WERI-Rb-1 (cell line): ENCODE measurements at regions not wholly inside any gene's neighbourhood (a gene's known extent, or its start where the extent isn't known, plus 50 kb on each side); places are given as distances from the start of the nearest gene placed in this dataset.
"Not testable (repeated sequence)": the region's sequence is repeated elsewhere in the genome, so short reads cannot be mapped to it uniquely, and the experiment has no call there.

Source experiments
- DNase-seq: peaks from one replicate; pipeline ENCODE4 v3.0.0-alpha.2; 2020
- H3K27ac ChIP-seq: fragments of 250-450 bp; sonication (Bioruptor Pico); 2 replicates; pipeline ENCODE4 v1.5.1; 2020; ENCODE audit warnings: mild to moderate bottlenecking, moderate library complexity
- H3K27me3 ChIP-seq: fragments of 250-450 bp; sonication (Bioruptor Pico); 2 replicates; pipeline ENCODE4 v1.5.1; 2021; ENCODE audit warnings: mild to moderate bottlenecking, low read depth, moderate library complexity; ENCODE audit not compliant: insufficient read depth, severe bottlenecking
- H3K36me3 ChIP-seq: fragments of 250-450 bp; sonication (Bioruptor Pico); 2 replicates; pipeline ENCODE4 v1.5.1; 2020; ENCODE audit warnings: mild to moderate bottlenecking, moderate library complexity
- H3K4me3 ChIP-seq: 2 replicates; pipeline ENCODE4 v1.5.1; 2011; ENCODE audit warnings: low read depth, mild to moderate bottlenecking, control low read depth, low read length
- H3K9me3 ChIP-seq: fragments of 250-450 bp; sonication (Bioruptor Pico); 2 replicates; pipeline ENCODE4 v1.5.1; 2021; ENCODE audit warnings: mild to moderate bottlenecking, moderate library complexity; ENCODE audit not compliant: severe bottlenecking
- CTCF ChIP-seq: IDR thresholded peaks from 2 replicates; pipeline ENCODE4 v1.5.1; 2011; ENCODE audit warnings: low read depth, mild to moderate bottlenecking, control low read depth, inconsistent platforms, low read length

GRCh38 chr4:189530848-189531247, 409.8 kb upstream of the FRG1 start:
- no peak for DNase-seq
- no peak overlapping the region for H3K4me3 ChIP-seq
- peaks cover 19% of the 10 kb centered on the region for H3K27me3 ChIP-seq
- no peak for TF ChIP-seq CTCF
- peaks cover 6% of the 10 kb centered on the region for H3K9me3 ChIP-seq
- no peaks in the 10 kb centered on the region for H3K36me3 ChIP-seq
- no peak overlapping the region for H3K27ac ChIP-seq

GRCh38 chr4:189533603-189534002, 407.1 kb upstream of the FRG1 start:
- H3K4me3 ChIP-seq = no peak overlapping the region
- peaks cover 38% of the 10 kb centered on the region for H3K27me3 ChIP-seq
- H3K27ac ChIP-seq = no peak overlapping the region
- TF ChIP-seq CTCF = no peak
- no peak for DNase-seq
- H3K9me3 ChIP-seq = peaks cover 3% of the 10 kb centered on the region
- no peaks in the 10 kb centered on the region for H3K36me3 ChIP-seq

GRCh38 chr4:189547559-189547958, 393.1 kb upstream of the FRG1 start:
- no peak for TF ChIP-seq CTCF
- H3K9me3 ChIP-seq = no peaks in the 10 kb centered on the region
- no peak for DNase-seq
- H3K27me3 ChIP-seq = peaks cover 66% of the 10 kb centered on the region
- H3K4me3 ChIP-seq = no peak overlapping the region
- H3K36me3 ChIP-seq = no peaks in the 10 kb centered on the region
- H3K27ac ChIP-seq = no peak overlapping the region

GRCh38 chr4:189548484-189549125, 392.1 kb upstream of the FRG1 start:
- Histone ChIP-seq H3K9me3 (no peaks in the 10 kb centered on the region), H3K36me3 (no peaks in the 10 kb centered on the region), H3K4me3 (no peak overlapping the region), H3K27ac (no peak overlapping the region), H3K27me3 (peaks cover 58% of the 10 kb centered on the region)
- no peak for DNase-seq
- no peak for TF ChIP-seq CTCF

GRCh38 chr4:189551931-189552670, 388.6 kb upstream of the FRG1 start:
- not testable (repeated sequence) for H3K27ac ChIP-seq

GRCh38 chr4:189560605-189561004, 380.1 kb upstream of the FRG1 start:
- not testable (repeated sequence) for H3K27me3 ChIP-seq, DNase-seq, H3K36me3 ChIP-seq, H3K27ac ChIP-seq, H3K9me3 ChIP-seq, H3K4me3 ChIP-seq

More at GRCh38 chr4:189551931-189552670, 388.6 kb upstream of the FRG1 start:
- H3K4me3 ChIP-seq, DNase-seq, H3K36me3 ChIP-seq, H3K9me3 ChIP-seq: not testable (repeated sequence)
- H3K27me3 ChIP-seq = peaks cover 28% of the 10 kb centered on the region

GRCh38 chr4:189563751-189564150, 376.9 kb upstream of the FRG1 start:
- H3K9me3 ChIP-seq, H3K27ac ChIP-seq: not testable (repeated sequence)

GRCh38 chr4:189566271-189566670, 374.4 kb upstream of the FRG1 start:
- H3K9me3 ChIP-seq, H3K36me3 ChIP-seq, H3K27ac ChIP-seq, H3K27me3 ChIP-seq, H3K4me3 ChIP-seq, DNase-seq: not testable (repeated sequence)

More at GRCh38 chr4:189563751-189564150, 376.9 kb upstream of the FRG1 start:
- not testable (repeated sequence) for DNase-seq, H3K4me3 ChIP-seq, H3K27me3 ChIP-seq, H3K36me3 ChIP-seq

GRCh38 chr4:189566900-189567299, 373.8 kb upstream of the FRG1 start:
- H3K27me3 ChIP-seq, DNase-seq, H3K27ac ChIP-seq, H3K4me3 ChIP-seq, H3K36me3 ChIP-seq, H3K9me3 ChIP-seq: not testable (repeated sequence)

- H3K4me3 ChIP-seq, DNase-seq, H3K27ac ChIP-seq, H3K9me3 ChIP-seq, H3K36me3 ChIP-seq: not testable (repeated sequence)
- peaks cover 21% of the 10 kb centered on the region for H3K27me3 ChIP-seq
Measured at GRCh38 chr4:189579645-189580044, 361.0 kb upstream of the FRG1 start.
